Smooth muscle cell (in vitro differentiated cells): ENCODE measurements at regions not wholly inside any gene's neighbourhood (a gene's known extent, or its start where the extent isn't known, plus 50 kb on each side); places are given as distances from the start of the nearest gene placed in this dataset.

Experiments
- DNase-seq: peaks from one replicate; lab custom pipeline; 2025; ENCODE audit not compliant: unreplicated experiment; lab: John Stamatoyannopoulos, UW
- H2AFZ ChIP-seq: fragments of 200-600 bp; sonication (generic); 2 replicates; pipeline ENCODE4 v1.6.0; 2016; ENCODE audit warnings: antibody characterized with exemption, low read depth, mild to moderate bottlenecking
- H3F3A ChIP-seq: fragments of 200-600 bp; sonication (generic); 2 replicates; pipeline ENCODE4 v1.6.0; 2017; ENCODE audit warnings: antibody characterized with exemption, low read depth
- H3K27ac ChIP-seq: fragments of 200-600 bp; sonication (generic); 2 replicates; pipeline ENCODE4 v1.5.1; 2016; ENCODE audit warnings: low read depth, mild to moderate bottlenecking
- H3K27me3 ChIP-seq: fragments of 200-600 bp; sonication (generic); 2 replicates; pipeline ENCODE4 v1.6.1; 2016; ENCODE audit warnings: low read depth, mild to moderate bottlenecking
- H3K36me3 ChIP-seq: fragments of 200-600 bp; sonication (generic); 2 replicates; pipeline ENCODE4 v1.5.1; 2016; ENCODE audit warnings: low read depth
- H3K4me1 ChIP-seq: fragments of 200-600 bp; sonication (generic); 2 replicates; pipeline ENCODE4 v1.5.1; 2016; ENCODE audit warnings: low read depth
- H3K4me2 ChIP-seq: fragments of 200-600 bp; sonication (generic); 2 replicates; pipeline ENCODE4 v1.6.0; 2016; ENCODE audit warnings: mild to moderate bottlenecking
- H3K4me3 ChIP-seq: fragments of 200-600 bp; sonication (generic); 2 replicates; pipeline ENCODE4 v1.5.1; 2016; ENCODE audit warnings: mild to moderate bottlenecking
- H3K79me2 ChIP-seq: fragments of 200-600 bp; sonication (generic); 2 replicates; pipeline ENCODE4 v1.6.0; 2016; ENCODE audit warnings: low read depth, mild to moderate bottlenecking
- H3K9ac ChIP-seq: fragments of 200-600 bp; sonication (generic); 2 replicates; pipeline ENCODE4 v1.6.0; 2016; ENCODE audit warnings: low read depth
- H3K9me3 ChIP-seq: fragments of 200-600 bp; sonication (generic); replicated peaks from 2 replicates; pipeline ENCODE4 v1.5.1; 2016; ENCODE audit warnings: low read depth
- H4K20me1 ChIP-seq: fragments of 200-600 bp; sonication (generic); 2 replicates; pipeline ENCODE4 v1.6.0; 2016; ENCODE audit warnings: low read depth
- CTCF ChIP-seq: fragments of 200-600 bp; sonication (generic); IDR thresholded peaks from 2 replicates; pipeline ENCODE4 v1.5.1; 2017; ENCODE audit warnings: borderline replicate concordance, mild to moderate bottlenecking, antibody characterized with exemption; ENCODE audit not compliant: insufficient read depth, poor library complexity, severe bottlenecking
- WGBS: methylation state at CpG from one replicate; pipeline ENCODE4 v1.1.7; 2016; ENCODE audit warnings: low lambda C conversion rate; 5-methylcytosine and 5-hydroxymethylcytosine counted together

GRCh38 chr2:18403921-18404522 lies 156.4 kb downstream of the RDH14 start:
- TF ChIP-seq CTCF, result no peak
- Histone ChIP-seq H3K4me2 (no peak overlapping the region), H3K79me2 (no peaks in the 10 kb centered on the region), H3K36me3 (no peaks in the 10 kb centered on the region), H2AFZ (no peak overlapping the region), H3K9ac (no peak overlapping the region), H3F3A (no peaks in the 10 kb centered on the region), H3K4me1 (no peaks in the 10 kb centered on the region), H3K9me3 (no peaks in the 10 kb centered on the region), H4K20me1 (no peaks in the 10 kb centered on the region), H3K27me3 (no peaks in the 10 kb centered on the region), H3K4me3 (no peak overlapping the region), H3K27ac (no peak overlapping the region)
- no peak for DNase-seq
- 70% methylated on average over 4 of the region's 4 CpGs for WGBS

GRCh38 chr2:18402831-18403230 lies 157.6 kb downstream of the RDH14 start:
- no peaks in the 10 kb centered on the region for H3K79me2 ChIP-seq
- no peaks in the 10 kb centered on the region for H3K9me3 ChIP-seq
- TF ChIP-seq CTCF, result no peak
- H2AFZ ChIP-seq, result no peak overlapping the region
- 79% methylated on average over 2 of the region's 2 CpGs for WGBS
- no peak overlapping the region for H3K9ac ChIP-seq
- no peaks in the 10 kb centered on the region for H3K27me3 ChIP-seq
- H3K4me3 ChIP-seq, result no peak overlapping the region
- no peak for DNase-seq
- H3K4me1 ChIP-seq, result no peaks in the 10 kb centered on the region
- H3K27ac ChIP-seq, result no peak overlapping the region
- H4K20me1 ChIP-seq, result no peaks in the 10 kb centered on the region
- no peaks in the 10 kb centered on the region for H3F3A ChIP-seq
- H3K36me3 ChIP-seq, result no peaks in the 10 kb centered on the region
- H3K4me2 ChIP-seq, result no peak overlapping the region

- H3K9ac ChIP-seq, result no peak overlapping the region
- DNase-seq, result no peak
- H3K79me2 ChIP-seq, result no peaks in the 10 kb centered on the region
- H3K27ac ChIP-seq, result no peak overlapping the region
- no peaks in the 10 kb centered on the region for H3K27me3 ChIP-seq
- 76% methylated on average over 4 of the region's 4 CpGs for WGBS
- no peaks in the 10 kb centered on the region for H3F3A ChIP-seq
- no peaks in the 10 kb centered on the region for H3K4me1 ChIP-seq
- no peak for TF ChIP-seq CTCF
- H3K9me3 ChIP-seq, result no peaks in the 10 kb centered on the region
- H4K20me1 ChIP-seq, result no peaks in the 10 kb centered on the region
- no peak overlapping the region for H2AFZ ChIP-seq
- H3K4me3 ChIP-seq, result no peak overlapping the region
- H3K36me3 ChIP-seq, result no peaks in the 10 kb centered on the region
- no peak overlapping the region for H3K4me2 ChIP-seq
These were observed 159.0 kb downstream of the RDH14 start for GRCh38 chr2:18401471-18401870.

- Histone ChIP-seq H3K9ac (no peak overlapping the region), H3K27me3 (peaks cover under 1% of the 10 kb centered on the region), H2AFZ (no peak overlapping the region), H3K4me1 (no peaks in the 10 kb centered on the region), H4K20me1 (no peaks in the 10 kb centered on the region), H3K79me2 (no peaks in the 10 kb centered on the region), H3F3A (no peaks in the 10 kb centered on the region), H3K9me3 (no peaks in the 10 kb centered on the region), H3K4me2 (no peak overlapping the region), H3K4me3 (no peak overlapping the region), H3K27ac (no peak overlapping the region), H3K36me3 (no peaks in the 10 kb centered on the region)
- TF ChIP-seq CTCF, result no peak
- WGBS, result 93% methylated on average over 5 of the region's 5 CpGs
- DNase-seq, result no peak
These were observed 160.9 kb downstream of the RDH14 start for GRCh38 chr2:18399601-18400000.
